HEK293 (cell line): ENCODE measurements at regions not wholly inside any gene's neighbourhood (a gene's known extent, or its start where the extent isn't known, plus 50 kb on each side); places are given as distances from the start of the nearest gene placed in this dataset.

Experiments used
- CTCF ChIP-seq: fragments of 450-650 bp; formaldehyde crosslinking; IDR thresholded peaks from 2 replicates; pipeline ENCODE4 v1.5.1; 2016; ENCODE audit warnings: missing biosample characterization, missing genetic modification characterization
- GLI2 ChIP-seq: fragments of 450-650 bp; formaldehyde crosslinking; IDR thresholded peaks from 2 replicates; pipeline ENCODE4; 2017; ENCODE audit warnings: missing biosample characterization, missing genetic modification characterization, low read depth, borderline replicate concordance
- KLF9 ChIP-seq: fragments of 450-650 bp; formaldehyde crosslinking; IDR thresholded peaks from 2 replicates; pipeline ENCODE4 v1.5.1; 2016; ENCODE audit warnings: missing biosample characterization, missing genetic modification characterization, low read depth
- MEIS1 ChIP-seq: sonication (generic); formaldehyde crosslinking; IDR thresholded peaks from 2 replicates; pipeline ENCODE4 v1.8.1; 2022; ENCODE audit warnings: missing genetic modification reagents, mild to moderate bottlenecking, borderline replicate concordance
- YY1 ChIP-seq: fragments of 450-650 bp; formaldehyde crosslinking; IDR thresholded peaks from 2 replicates; pipeline ENCODE4 v1.5.1; 2018; ENCODE audit warnings: missing biosample characterization, missing genetic modification characterization
- ZBTB7A ChIP-seq: fragments of 450-650 bp; formaldehyde crosslinking; IDR thresholded peaks from 2 replicates; pipeline ENCODE4 v1.5.1; 2016; ENCODE audit warnings: low read depth, missing biosample characterization, missing genetic modification characterization
- ZEB2 ChIP-seq: fragments of 450-650 bp; formaldehyde crosslinking; IDR thresholded peaks from 2 replicates; pipeline ENCODE4 v1.5.1; 2016; ENCODE audit warnings: missing biosample characterization, missing genetic modification characterization
- ZFHX2 ChIP-seq: fragments of 450-650 bp; formaldehyde crosslinking; conservative IDR thresholded peaks from 2 replicates; pipeline ENCODE4 v1.5.1; 2016; ENCODE audit warnings: missing biosample characterization, missing genetic modification characterization
- ZNF133 ChIP-seq: fragments of 450-650 bp; formaldehyde crosslinking; IDR thresholded peaks from 2 replicates; pipeline ENCODE4 v1.5.1; 2016; ENCODE audit warnings: missing biosample characterization, missing genetic modification characterization
- ZNF174 ChIP-seq: fragments of 450-650 bp; formaldehyde crosslinking; IDR thresholded peaks from 2 replicates; pipeline ENCODE4 v1.5.0; 2017; ENCODE audit warnings: missing biosample characterization, mild to moderate bottlenecking, missing genetic modification characterization
- ZNF23 ChIP-seq: fragments of 450-650 bp; formaldehyde crosslinking; IDR thresholded peaks from 2 replicates; pipeline ENCODE4 v1.5.1; 2016; ENCODE audit warnings: missing biosample characterization, missing genetic modification characterization, borderline replicate concordance
- ZNF248 ChIP-seq: fragments of 450-650 bp; formaldehyde crosslinking; IDR thresholded peaks from 2 replicates; pipeline ENCODE4 v1.5.1; 2017; ENCODE audit warnings: missing biosample characterization, missing genetic modification characterization
- ZNF26 ChIP-seq: fragments of 450-650 bp; formaldehyde crosslinking; IDR thresholded peaks from 2 replicates; pipeline ENCODE4 v1.5.1; 2016; ENCODE audit warnings: missing biosample characterization, missing genetic modification characterization
- ZNF324 ChIP-seq: fragments of 450-650 bp; formaldehyde crosslinking; IDR thresholded peaks from 2 replicates; pipeline ENCODE4 v1.5.1; 2016; ENCODE audit warnings: missing biosample characterization, missing genetic modification characterization
- ZNF366 ChIP-seq: fragments of 450-650 bp; formaldehyde crosslinking; conservative IDR thresholded peaks from 2 replicates; pipeline ENCODE4 v1.5.1; 2016; ENCODE audit warnings: missing biosample characterization, missing genetic modification characterization
- ZNF37A ChIP-seq: fragments of 450-650 bp; IDR thresholded peaks from 2 replicates; pipeline ENCODE4 v1.5.1; 2018; ENCODE audit warnings: missing biosample characterization, missing genetic modification characterization
- ZNF518A ChIP-seq: fragments of 450-650 bp; formaldehyde crosslinking; conservative IDR thresholded peaks from 2 replicates; pipeline ENCODE4 v1.5.1; 2016; ENCODE audit warnings: low read depth, missing biosample characterization, missing genetic modification characterization
- ZNF677 ChIP-seq: fragments of 450-650 bp; IDR thresholded peaks from 2 replicates; pipeline ENCODE4 v1.5.0; 2018; ENCODE audit warnings: missing biosample characterization, mild to moderate bottlenecking, missing genetic modification characterization, moderate library complexity
- ZNF843 ChIP-seq: fragments of 450-650 bp; formaldehyde crosslinking; IDR thresholded peaks from 2 replicates; pipeline ENCODE4 v1.5.1; 2016; ENCODE audit warnings: missing biosample characterization, missing genetic modification characterization
- TF ChIP-seq, protein P1 (sequence below): fragments of 450-650 bp; formaldehyde crosslinking; IDR thresholded peaks from 2 replicates; pipeline ENCODE4 v1.5.1; 2016; ENCODE audit warnings: missing biosample characterization, missing genetic modification characterization
- TF ChIP-seq, protein P2 (sequence below): fragments of 450-650 bp; formaldehyde crosslinking; IDR thresholded peaks from 2 replicates; pipeline ENCODE4; 2016; ENCODE audit warnings: missing biosample characterization, missing genetic modification characterization
- TF ChIP-seq, protein P3 (sequence below): fragments of 450-650 bp; formaldehyde crosslinking; IDR thresholded peaks from 2 replicates; pipeline ENCODE4 v1.5.1; 2016; ENCODE audit warnings: missing biosample characterization, missing genetic modification characterization
- TF ChIP-seq, protein P4 (sequence below): fragments of 450-650 bp; formaldehyde crosslinking; IDR thresholded peaks from 2 replicates; pipeline ENCODE4 v1.5.1; 2016; ENCODE audit warnings: missing biosample characterization, missing genetic modification characterization

DNA sequence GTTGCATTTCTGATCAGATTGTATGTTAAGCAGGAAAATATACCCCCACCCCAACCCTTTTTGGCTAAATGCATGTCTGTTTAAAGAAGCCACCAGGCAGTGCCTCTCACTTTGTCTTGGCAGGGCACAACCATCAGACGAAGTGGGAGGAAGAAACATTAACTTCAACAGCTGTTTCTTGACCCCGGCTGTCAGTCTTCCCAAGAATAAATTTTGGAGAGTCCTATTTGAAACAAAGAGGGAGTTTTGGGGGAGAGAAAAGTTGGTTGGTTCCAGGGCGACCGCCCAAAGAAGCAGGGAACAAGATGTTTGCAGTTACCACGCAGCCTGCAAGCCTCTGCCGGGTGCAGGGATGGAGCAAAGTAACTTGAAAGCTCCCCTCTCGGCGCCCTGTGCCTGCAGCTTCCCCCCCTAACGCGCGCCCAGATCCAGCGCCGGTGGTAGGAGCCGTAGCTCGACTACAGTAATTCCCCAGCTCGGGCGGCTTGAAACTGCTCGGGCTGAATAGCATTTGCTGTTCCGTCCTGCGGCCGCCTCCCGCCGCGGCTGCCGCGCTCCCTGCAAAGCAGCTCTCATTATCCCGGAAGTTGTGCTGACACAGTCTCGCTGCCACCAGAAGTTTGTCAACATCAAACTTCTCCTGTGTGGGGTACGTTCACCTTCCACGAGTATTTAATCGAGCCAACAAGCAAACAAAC is 100.7 kb upstream of the SSBP2 start (continued):
- TF ChIP-seq ZFHX2, result no peak
- TF ChIP-seq CTCF (tag by site-specific recombination), result no peak
- TF ChIP-seq YY1, result peak; percentile 78
- no peak for TF ChIP-seq ZNF677 (tag by site-specific recombination)
- no peak for TF ChIP-seq MEIS1 (CRISPR knock-in tag)
- TF ChIP-seq ZNF248 (tag by site-specific recombination), result no peak
- TF ChIP-seq, protein P1, sequence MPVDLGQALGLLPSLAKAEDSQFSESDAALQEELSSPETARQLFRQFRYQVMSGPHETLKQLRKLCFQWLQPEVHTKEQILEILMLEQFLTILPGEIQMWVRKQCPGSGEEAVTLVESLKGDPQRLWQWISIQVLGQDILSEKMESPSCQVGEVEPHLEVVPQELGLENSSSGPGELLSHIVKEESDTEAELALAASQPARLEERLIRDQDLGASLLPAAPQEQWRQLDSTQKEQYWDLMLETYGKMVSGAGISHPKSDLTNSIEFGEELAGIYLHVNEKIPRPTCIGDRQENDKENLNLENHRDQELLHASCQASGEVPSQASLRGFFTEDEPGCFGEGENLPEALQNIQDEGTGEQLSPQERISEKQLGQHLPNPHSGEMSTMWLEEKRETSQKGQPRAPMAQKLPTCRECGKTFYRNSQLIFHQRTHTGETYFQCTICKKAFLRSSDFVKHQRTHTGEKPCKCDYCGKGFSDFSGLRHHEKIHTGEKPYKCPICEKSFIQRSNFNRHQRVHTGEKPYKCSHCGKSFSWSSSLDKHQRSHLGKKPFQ, result peak; percentile 49
- peak; percentile 68 for TF ChIP-seq ZNF366 (tag by site-specific recombination)
- peak; percentile 58; the same call in 1 of the 2 replicates for TF ChIP-seq ZNF324 (tag by site-specific recombination)
- TF ChIP-seq ZNF174 (tag by site-specific recombination), result 0 out of 2 replicates have a peak, but pooled peaks have one; percentile 20
- no peak for TF ChIP-seq ZNF133 (tag by site-specific recombination)
- TF ChIP-seq, protein P2, sequence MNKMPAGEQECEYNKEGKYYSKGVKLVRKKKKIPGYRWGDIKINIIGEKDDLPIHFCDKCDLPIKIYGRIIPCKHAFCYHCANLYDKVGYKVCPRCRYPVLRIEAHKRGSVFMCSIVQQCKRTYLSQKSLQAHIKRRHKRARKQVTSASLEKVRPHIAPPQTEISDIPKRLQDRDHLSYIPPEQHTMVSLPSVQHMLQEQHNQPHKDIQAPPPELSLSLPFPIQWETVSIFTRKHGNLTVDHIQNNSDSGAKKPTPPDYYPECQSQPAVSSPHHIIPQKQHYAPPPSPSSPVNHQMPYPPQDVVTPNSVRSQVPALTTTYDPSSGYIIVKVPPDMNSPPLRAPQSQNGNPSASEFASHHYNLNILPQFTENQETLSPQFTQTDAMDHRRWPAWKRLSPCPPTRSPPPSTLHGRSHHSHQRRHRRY, result no peak
- no peak for TF ChIP-seq ZNF23 (tag by site-specific recombination)
- TF ChIP-seq KLF9 (tag by site-specific recombination), result no peak
- TF ChIP-seq, protein P3, sequence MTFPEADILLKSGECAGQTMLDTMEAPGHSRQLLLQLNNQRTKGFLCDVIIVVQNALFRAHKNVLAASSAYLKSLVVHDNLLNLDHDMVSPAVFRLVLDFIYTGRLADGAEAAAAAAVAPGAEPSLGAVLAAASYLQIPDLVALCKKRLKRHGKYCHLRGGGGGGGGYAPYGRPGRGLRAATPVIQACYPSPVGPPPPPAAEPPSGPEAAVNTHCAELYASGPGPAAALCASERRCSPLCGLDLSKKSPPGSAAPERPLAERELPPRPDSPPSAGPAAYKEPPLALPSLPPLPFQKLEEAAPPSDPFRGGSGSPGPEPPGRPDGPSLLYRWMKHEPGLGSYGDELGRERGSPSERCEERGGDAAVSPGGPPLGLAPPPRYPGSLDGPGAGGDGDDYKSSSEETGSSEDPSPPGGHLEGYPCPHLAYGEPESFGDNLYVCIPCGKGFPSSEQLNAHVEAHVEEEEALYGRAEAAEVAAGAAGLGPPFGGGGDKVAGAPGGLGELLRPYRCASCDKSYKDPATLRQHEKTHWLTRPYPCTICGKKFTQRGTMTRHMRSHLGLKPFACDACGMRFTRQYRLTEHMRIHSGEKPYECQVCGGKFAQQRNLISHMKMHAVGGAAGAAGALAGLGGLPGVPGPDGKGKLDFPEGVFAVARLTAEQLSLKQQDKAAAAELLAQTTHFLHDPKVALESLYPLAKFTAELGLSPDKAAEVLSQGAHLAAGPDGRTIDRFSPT (tag by site-specific recombination), result no peak
- peak; percentile 93 for TF ChIP-seq ZEB2 (tag by site-specific recombination)
- TF ChIP-seq, protein P4, sequence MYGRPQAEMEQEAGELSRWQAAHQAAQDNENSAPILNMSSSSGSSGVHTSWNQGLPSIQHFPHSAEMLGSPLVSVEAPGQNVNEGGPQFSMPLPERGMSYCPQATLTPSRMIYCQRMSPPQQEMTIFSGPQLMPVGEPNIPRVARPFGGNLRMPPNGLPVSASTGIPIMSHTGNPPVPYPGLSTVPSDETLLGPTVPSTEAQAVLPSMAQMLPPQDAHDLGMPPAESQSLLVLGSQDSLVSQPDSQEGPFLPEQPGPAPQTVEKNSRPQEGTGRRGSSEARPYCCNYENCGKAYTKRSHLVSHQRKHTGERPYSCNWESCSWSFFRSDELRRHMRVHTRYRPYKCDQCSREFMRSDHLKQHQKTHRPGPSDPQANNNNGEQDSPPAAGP (tag by site-specific recombination), result peak; percentile 67
- peak; percentile 38; the same call in 1 of the 2 replicates for TF ChIP-seq GLI2 (tag by site-specific recombination)
- peak; percentile 84 for TF ChIP-seq ZNF843 (tag by site-specific recombination)
- TF ChIP-seq ZNF37A (tag by site-specific recombination), result no peak
- no peak for TF ChIP-seq ZNF26 (tag by site-specific recombination)
- TF ChIP-seq ZNF518A, result peak; percentile 11; the same call in 1 of the 2 replicates
- no peak for TF ChIP-seq ZBTB7A (tag by site-specific recombination)
